GM12891 (cell line): ENCODE measurements at regions not wholly inside any gene's neighbourhood (a gene's known extent, or its start where the extent isn't known, plus 50 kb on each side); places are given as distances from the start of the nearest gene placed in this dataset.

Source experiments
- POLR2A ChIP-seq: IDR thresholded peaks from 2 replicates; pipeline ENCODE4 v1.6.1; 2011; ENCODE audit warnings: low read depth, low read length, control low read depth
- POLR2AphosphoS5 ChIP-seq: IDR thresholded peaks from 2 replicates; pipeline ENCODE4 v1.6.1; 2011; ENCODE audit warnings: low read depth, low read length, control low read depth
- POU2F2 ChIP-seq: IDR thresholded peaks from 2 replicates; pipeline ENCODE4 v1.6.1; 2011; ENCODE audit warnings: low read depth, mild to moderate bottlenecking, control low read depth, low read length, moderate library complexity
- SPI1 ChIP-seq: IDR thresholded peaks from 2 replicates; pipeline ENCODE4 v1.6.1; 2011; ENCODE audit warnings: low read depth, low read length, control low read depth
- TAF1 ChIP-seq: IDR thresholded peaks from 2 replicates; pipeline ENCODE4 v1.6.1; 2011; ENCODE audit warnings: low read depth, low read length, control low read depth

DNA sequence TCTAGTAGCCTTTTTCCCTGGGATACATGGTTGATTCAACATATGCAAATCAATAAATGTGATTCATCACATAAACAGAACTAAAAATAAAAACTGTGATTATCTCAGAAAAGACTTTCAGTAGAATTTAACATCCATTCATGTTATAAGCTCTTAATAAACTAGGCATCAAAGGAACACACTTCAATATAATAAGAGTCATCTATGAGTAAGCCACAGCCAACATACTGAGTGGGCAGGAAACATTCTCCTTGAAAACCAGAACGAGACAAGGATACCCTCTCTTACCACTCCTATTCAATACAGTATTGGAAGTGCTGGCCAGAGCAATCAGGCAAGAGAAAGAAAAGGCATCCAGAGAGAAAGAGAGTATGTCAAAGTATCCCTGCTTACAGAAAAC is 239.9 kb downstream of the ATPSCKMT start:
- no peak for TF ChIP-seq POLR2AphosphoS5
- no peak for TF ChIP-seq POLR2A
- no peak for TF ChIP-seq TAF1
- TF ChIP-seq SPI1 = no peak
- TF ChIP-seq POU2F2 = no peak
